ENCODE measurements at regions not wholly inside any gene's neighbourhood (a gene's known extent, or its start where the extent isn't known, plus 50 kb on each side); places are given as distances from the start of the nearest gene placed in this dataset.

- no peak overlapping the region for H3K9ac ChIP-seq (ENCODE audit: low read length)
- no peak overlapping the region for H3K27ac Mint-ChIP-seq (ENCODE audit: unreplicated experiment)
- H3K9me3 ChIP-seq (ENCODE audit: insufficient read depth, low read depth, low read length): no peaks in the 10 kb centered on the region
- TF ChIP-seq EZH2 (IDR thresholded peaks at IDR 0.05; ENCODE audit: insufficient read depth, low read length) (no peak), CTCF (IDR thresholded peaks at IDR 0.05; ENCODE audit: insufficient read depth, low read depth, low read length) (no peak)
- H3K79me2 ChIP-seq (ENCODE audit: insufficient read depth, low read length): no peaks in the 10 kb centered on the region
- peaks cover 6% of the 10 kb centered on the region for H3K4me1 Mint-ChIP-seq (ENCODE audit: low read depth, unreplicated experiment)
- no peak overlapping the region for H3K27ac ChIP-seq (ENCODE audit: low read depth, low read length)
- no peak overlapping the region for H2AFZ ChIP-seq (ENCODE audit: low read depth, low read length)
- H3K36me3 Mint-ChIP-seq (ENCODE audit: low read depth, unreplicated experiment): no peaks in the 10 kb centered on the region
- H3K4me2 ChIP-seq (ENCODE audit: low read length): no peak overlapping the region
- peak; percentile 25 for DNase-seq (ENCODE audit: low read depth)
- no peaks in the 10 kb centered on the region for H3K27me3 ChIP-seq (ENCODE audit: insufficient read depth, low read length)
- H3K4me3 Mint-ChIP-seq (ENCODE audit: unreplicated experiment): no peak overlapping the region
- FAIRE-seq: no peak
- no peaks in the 10 kb centered on the region for H3K36me3 ChIP-seq (ENCODE audit: insufficient read depth, low read length)
- no peaks in the 10 kb centered on the region for H3K27me3 Mint-ChIP-seq (ENCODE audit: low read depth, unreplicated experiment)
- no peak overlapping the region for H3K4me3 ChIP-seq (ENCODE audit: insufficient read depth, low read depth, low read length)
- H4K20me1 ChIP-seq (ENCODE audit: insufficient read depth, low read length): no peaks in the 10 kb centered on the region
- no peaks in the 10 kb centered on the region for H3K9me3 Mint-ChIP-seq (ENCODE audit: unreplicated experiment)
- no peaks in the 10 kb centered on the region for H3K4me1 ChIP-seq (ENCODE audit: insufficient read depth, low read length)
Observed at GRCh38 chr3:64828276-64828675, 140.5 kb upstream of the ADAMTS9 start.

DNA sequence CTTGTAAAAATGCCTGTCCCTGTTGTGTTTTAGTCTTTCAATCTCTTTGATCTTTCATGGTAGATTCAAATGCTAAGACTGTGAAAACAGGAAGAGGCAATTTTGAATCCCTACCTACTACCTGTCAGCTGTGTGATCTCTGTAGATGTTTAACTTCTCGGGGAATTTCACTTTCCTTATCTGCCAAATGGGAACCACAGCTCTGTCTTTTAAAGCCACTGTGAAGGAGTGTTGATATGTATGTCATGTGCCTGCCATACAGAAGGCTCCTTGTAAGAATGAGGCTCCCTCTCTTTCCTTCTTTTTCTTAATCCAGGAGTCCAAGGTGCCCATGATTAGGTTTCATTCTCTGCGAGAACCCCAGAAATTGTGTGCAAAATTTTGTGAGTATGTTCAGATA is 139.6 kb upstream of the ADAMTS9 start:
- no peak overlapping the region for H3K4me2 ChIP-seq (ENCODE audit: low read length)
- no peak for FAIRE-seq

More for the DNA sequence above, 139.6 kb upstream of the ADAMTS9 start:
- no peaks in the 10 kb centered on the region for H3K36me3 ChIP-seq (ENCODE audit: insufficient read depth, low read length)
- H3K4me1 ChIP-seq (ENCODE audit: insufficient read depth, low read length): no peaks in the 10 kb centered on the region
- no peaks in the 10 kb centered on the region for H3K79me2 ChIP-seq (ENCODE audit: insufficient read depth, low read length)
- no peak overlapping the region for H3K27ac ChIP-seq (ENCODE audit: low read depth, low read length)
- Mint-ChIP-seq H3K27ac (ENCODE audit: unreplicated experiment) (no peak overlapping the region), H3K4me1 (ENCODE audit: low read depth, unreplicated experiment) (peaks cover 6% of the 10 kb centered on the region), H3K27me3 (ENCODE audit: low read depth, unreplicated experiment) (no peaks in the 10 kb centered on the region), H3K4me3 (ENCODE audit: unreplicated experiment) (no peak overlapping the region), H3K36me3 (ENCODE audit: low read depth, unreplicated experiment) (no peaks in the 10 kb centered on the region), H3K9me3 (ENCODE audit: unreplicated experiment) (no peaks in the 10 kb centered on the region)
- H2AFZ ChIP-seq (ENCODE audit: low read depth, low read length): no peak overlapping the region
- no peaks in the 10 kb centered on the region for H3K9me3 ChIP-seq (ENCODE audit: insufficient read depth, low read depth, low read length)
- H3K9ac ChIP-seq (ENCODE audit: low read length): no peak overlapping the region
- H3K4me3 ChIP-seq (ENCODE audit: insufficient read depth, low read depth, low read length): no peak overlapping the region
- no peaks in the 10 kb centered on the region for H3K27me3 ChIP-seq (ENCODE audit: insufficient read depth, low read length)
- TF ChIP-seq CTCF (IDR thresholded peaks at IDR 0.05; ENCODE audit: insufficient read depth, low read depth, low read length) (no peak), EZH2 (IDR thresholded peaks at IDR 0.05; ENCODE audit: insufficient read depth, low read length) (no peak)
- DNase-seq (ENCODE audit: low read depth): no peak
- no peaks in the 10 kb centered on the region for H4K20me1 ChIP-seq (ENCODE audit: insufficient read depth, low read length)
